ENCODE measurements at regions not wholly inside any gene's neighbourhood (a gene's known extent, or its start where the extent isn't known, plus 50 kb on each side); places are given as distances from the start of the nearest gene placed in this dataset.

GRCh38 chr4:125084608-125085007 is 230.1 kb upstream of the FAT4 start:
- ChIA-PET POLR2A (no interaction called here), CTCF (no interaction called here)
- TF ChIP-seq, protein P1, sequence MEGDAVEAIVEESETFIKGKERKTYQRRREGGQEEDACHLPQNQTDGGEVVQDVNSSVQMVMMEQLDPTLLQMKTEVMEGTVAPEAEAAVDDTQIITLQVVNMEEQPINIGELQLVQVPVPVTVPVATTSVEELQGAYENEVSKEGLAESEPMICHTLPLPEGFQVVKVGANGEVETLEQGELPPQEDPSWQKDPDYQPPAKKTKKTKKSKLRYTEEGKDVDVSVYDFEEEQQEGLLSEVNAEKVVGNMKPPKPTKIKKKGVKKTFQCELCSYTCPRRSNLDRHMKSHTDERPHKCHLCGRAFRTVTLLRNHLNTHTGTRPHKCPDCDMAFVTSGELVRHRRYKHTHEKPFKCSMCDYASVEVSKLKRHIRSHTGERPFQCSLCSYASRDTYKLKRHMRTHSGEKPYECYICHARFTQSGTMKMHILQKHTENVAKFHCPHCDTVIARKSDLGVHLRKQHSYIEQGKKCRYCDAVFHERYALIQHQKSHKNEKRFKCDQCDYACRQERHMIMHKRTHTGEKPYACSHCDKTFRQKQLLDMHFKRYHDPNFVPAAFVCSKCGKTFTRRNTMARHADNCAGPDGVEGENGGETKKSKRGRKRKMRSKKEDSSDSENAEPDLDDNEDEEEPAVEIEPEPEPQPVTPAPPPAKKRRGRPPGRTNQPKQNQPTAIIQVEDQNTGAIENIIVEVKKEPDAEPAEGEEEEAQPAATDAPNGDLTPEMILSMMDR (IDR thresholded peaks at IDR 0.05; ENCODE audit: low read depth, low read length), result no peak
- H3K4me3 ChIP-seq (ENCODE audit: low read depth, low read length), result no peak overlapping the region
- H3K27ac ChIP-seq (ENCODE audit: low read depth, low read length), result no peak overlapping the region
- DNase-seq (ENCODE audit: low read depth, low spot score), result no peak
- no peaks in the 10 kb centered on the region for H3K27me3 ChIP-seq (ENCODE audit: control insufficient read depth, insufficient read depth, low read length)
- no peaks in the 10 kb centered on the region for H3K9me3 ChIP-seq (ENCODE audit: control insufficient read depth, insufficient read depth, low read length)

- POLR2A ChIA-PET, result no interaction called here
- no peaks in the 10 kb centered on the region for H3K9me3 ChIP-seq (ENCODE audit: control insufficient read depth, insufficient read depth, low read length)
- DNase-seq (ENCODE audit: low read depth, low spot score), result no peak
- TF ChIP-seq, protein P1 (IDR thresholded peaks at IDR 0.05; ENCODE audit: low read depth, low read length), result no peak
- CTCF ChIA-PET, result no interaction called here
- H3K4me3 ChIP-seq (ENCODE audit: low read depth, low read length), result no peak overlapping the region
- no peak overlapping the region for H3K27ac ChIP-seq (ENCODE audit: low read depth, low read length)
- no peaks in the 10 kb centered on the region for H3K27me3 ChIP-seq (ENCODE audit: control insufficient read depth, insufficient read depth, low read length)
These were observed 231.9 kb upstream of the FAT4 start for GRCh38 chr4:125082729-125083417.

GRCh38 chr4:125072269-125072668 is 242.5 kb upstream of the FAT4 start:
- POLR2A ChIA-PET, result no interaction called here
- H3K27me3 ChIP-seq (ENCODE audit: control insufficient read depth, insufficient read depth, low read length), result no peaks in the 10 kb centered on the region
- no peak overlapping the region for H3K4me3 ChIP-seq (ENCODE audit: low read depth, low read length)
- H3K27ac ChIP-seq (ENCODE audit: low read depth, low read length), result no peak overlapping the region
- DNase-seq (ENCODE audit: low read depth, low spot score), result no peak
- no peaks in the 10 kb centered on the region for H3K9me3 ChIP-seq (ENCODE audit: control insufficient read depth, insufficient read depth, low read length)
- CTCF ChIA-PET, result no interaction called here
- TF ChIP-seq, protein P1 (IDR thresholded peaks at IDR 0.05; ENCODE audit: low read depth, low read length), result no peak

- no peak overlapping the region for H3K27ac ChIP-seq (ENCODE audit: low read depth, low read length)
- ChIA-PET POLR2A (no interaction called here), CTCF (no interaction called here)
- no peaks in the 10 kb centered on the region for H3K27me3 ChIP-seq (ENCODE audit: control insufficient read depth, insufficient read depth, low read length)
- H3K9me3 ChIP-seq (ENCODE audit: control insufficient read depth, insufficient read depth, low read length), result no peaks in the 10 kb centered on the region
- H3K4me3 ChIP-seq (ENCODE audit: low read depth, low read length), result no peak overlapping the region
- DNase-seq (ENCODE audit: low read depth, low spot score), result no peak
- TF ChIP-seq, protein P1 (IDR thresholded peaks at IDR 0.05; ENCODE audit: low read depth, low read length), result no peak
These were observed 243.9 kb upstream of the FAT4 start for GRCh38 chr4:125070861-125071260.

GRCh38 chr4:125062115-125063050 is 252.4 kb upstream of the FAT4 start:
- ChIA-PET CTCF (no interaction called here), POLR2A (no interaction called here)
- Histone ChIP-seq H3K9me3 (ENCODE audit: control insufficient read depth, insufficient read depth, low read length) (no peaks in the 10 kb centered on the region), H3K4me3 (ENCODE audit: low read depth, low read length) (no peak overlapping the region), H3K27me3 (ENCODE audit: control insufficient read depth, insufficient read depth, low read length) (no peaks in the 10 kb centered on the region), H3K27ac (ENCODE audit: low read depth, low read length) (no peak overlapping the region)
- TF ChIP-seq, protein P1 (IDR thresholded peaks at IDR 0.05; ENCODE audit: low read depth, low read length), result no peak
- DNase-seq (ENCODE audit: low read depth, low spot score), result no peak
